Epithelial cell of proximal tubule (primary cell): ENCODE measurements at regions not wholly inside any gene's neighbourhood (a gene's known extent, or its start where the extent isn't known, plus 50 kb on each side); places are given as distances from the start of the nearest gene placed in this dataset.

Experiments
- DNase-seq: peaks from one replicate; pipeline ENCODE4 v3.0.0-alpha.2; 2011; ENCODE audit warnings: low read depth
- H3K4me3 ChIP-seq: 2 replicates; pipeline ENCODE4 v1.5.1; 2011; ENCODE audit warnings: low read depth, mild to moderate bottlenecking, low read length
- TF ChIP-seq, protein P1 (sequence below): conservative IDR thresholded peaks from 2 replicates; pipeline ENCODE4 v1.5.1; 2012; ENCODE audit warnings: low read depth, mild to moderate bottlenecking, low read length

DNA sequence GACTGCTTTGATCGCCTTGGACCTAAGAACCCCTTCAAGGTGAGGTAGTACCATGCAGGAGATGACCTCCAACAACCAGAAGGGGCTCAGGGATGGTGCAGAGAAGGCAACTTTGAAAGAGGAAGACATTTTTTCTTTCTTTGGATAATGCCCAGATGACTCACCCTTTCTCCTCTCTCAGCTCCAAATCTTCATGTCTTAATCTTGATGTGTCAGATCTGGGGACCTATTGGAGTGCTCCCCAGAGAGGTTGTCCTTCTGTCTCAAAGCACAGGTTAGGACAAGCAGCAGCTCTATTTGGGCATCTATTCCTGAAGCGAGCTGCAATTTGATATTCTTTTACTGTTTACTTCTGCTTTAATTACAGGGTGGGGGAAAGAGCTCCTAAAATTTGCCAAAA is 229.9 kb upstream of the MAP3K1 start:
- TF ChIP-seq, protein P1, sequence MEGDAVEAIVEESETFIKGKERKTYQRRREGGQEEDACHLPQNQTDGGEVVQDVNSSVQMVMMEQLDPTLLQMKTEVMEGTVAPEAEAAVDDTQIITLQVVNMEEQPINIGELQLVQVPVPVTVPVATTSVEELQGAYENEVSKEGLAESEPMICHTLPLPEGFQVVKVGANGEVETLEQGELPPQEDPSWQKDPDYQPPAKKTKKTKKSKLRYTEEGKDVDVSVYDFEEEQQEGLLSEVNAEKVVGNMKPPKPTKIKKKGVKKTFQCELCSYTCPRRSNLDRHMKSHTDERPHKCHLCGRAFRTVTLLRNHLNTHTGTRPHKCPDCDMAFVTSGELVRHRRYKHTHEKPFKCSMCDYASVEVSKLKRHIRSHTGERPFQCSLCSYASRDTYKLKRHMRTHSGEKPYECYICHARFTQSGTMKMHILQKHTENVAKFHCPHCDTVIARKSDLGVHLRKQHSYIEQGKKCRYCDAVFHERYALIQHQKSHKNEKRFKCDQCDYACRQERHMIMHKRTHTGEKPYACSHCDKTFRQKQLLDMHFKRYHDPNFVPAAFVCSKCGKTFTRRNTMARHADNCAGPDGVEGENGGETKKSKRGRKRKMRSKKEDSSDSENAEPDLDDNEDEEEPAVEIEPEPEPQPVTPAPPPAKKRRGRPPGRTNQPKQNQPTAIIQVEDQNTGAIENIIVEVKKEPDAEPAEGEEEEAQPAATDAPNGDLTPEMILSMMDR: no peak
- H3K4me3 ChIP-seq: no peak overlapping the region
- no peak for DNase-seq

DNA sequence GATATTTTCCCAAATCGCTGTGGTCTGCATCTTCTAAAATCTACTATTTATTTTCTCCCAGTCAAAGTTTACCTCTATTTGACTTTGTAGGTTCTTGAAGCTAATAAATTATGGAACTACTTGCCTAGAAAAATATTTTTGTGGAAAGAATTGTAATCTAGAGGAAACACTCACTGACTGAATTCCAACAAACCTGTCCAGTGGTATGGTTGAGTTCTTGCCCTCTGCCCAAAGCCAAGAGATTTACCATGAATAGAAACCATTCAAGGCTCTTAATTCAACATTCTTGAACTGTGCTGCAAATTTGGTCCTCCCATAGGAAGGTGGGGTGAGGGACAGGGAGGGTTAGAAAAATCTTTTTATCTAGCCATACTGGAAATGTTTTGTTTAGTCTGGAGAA is 233.9 kb upstream of the MAP3K1 start:
- H3K4me3 ChIP-seq: no peak overlapping the region
- no peak for DNase-seq
- TF ChIP-seq, protein P1: no peak

DNA sequence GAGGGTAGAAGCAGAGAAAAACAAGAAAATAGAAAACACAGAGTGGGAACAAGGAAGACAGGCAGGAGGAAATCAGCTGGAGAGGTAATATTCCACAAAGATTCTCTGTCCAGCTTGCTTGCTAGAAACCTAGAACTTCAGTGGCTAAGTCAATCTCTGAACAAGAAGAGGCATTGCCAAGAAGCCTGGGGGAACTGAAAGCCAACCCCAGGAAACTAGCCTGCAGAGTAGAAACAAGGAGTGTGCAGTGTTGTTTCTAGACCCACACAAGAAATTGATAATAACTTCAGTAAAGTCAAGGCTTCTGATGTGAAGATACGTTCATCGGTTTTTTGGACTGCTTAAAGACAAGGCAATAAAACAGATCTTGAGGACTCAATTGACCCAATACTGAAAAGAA is 234.5 kb upstream of the MAP3K1 start:
- TF ChIP-seq, protein P1: no peak
- no peak for DNase-seq
- no peak overlapping the region for H3K4me3 ChIP-seq

DNA sequence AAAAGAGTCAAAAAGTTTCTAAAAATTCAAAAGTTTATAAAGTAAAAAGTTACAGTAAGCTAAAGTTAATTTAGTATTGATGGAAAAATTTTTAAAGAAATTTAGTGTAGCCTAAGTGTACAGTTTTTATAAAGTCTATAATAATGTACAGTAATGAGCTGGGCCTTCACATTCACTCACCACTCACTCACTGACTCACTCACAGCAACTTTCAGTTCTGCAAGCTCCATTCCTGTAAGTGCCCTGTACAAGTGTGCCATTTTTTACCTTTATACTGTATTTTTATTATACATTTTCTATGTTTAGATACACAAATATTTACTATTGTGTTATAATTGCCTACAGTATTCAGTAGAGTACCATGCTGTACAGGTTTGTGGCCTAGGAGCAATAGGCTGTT is 239.5 kb upstream of the MAP3K1 start:
- H3K4me3 ChIP-seq: no peak overlapping the region
- DNase-seq: no peak
- TF ChIP-seq, protein P1: no peak

DNA sequence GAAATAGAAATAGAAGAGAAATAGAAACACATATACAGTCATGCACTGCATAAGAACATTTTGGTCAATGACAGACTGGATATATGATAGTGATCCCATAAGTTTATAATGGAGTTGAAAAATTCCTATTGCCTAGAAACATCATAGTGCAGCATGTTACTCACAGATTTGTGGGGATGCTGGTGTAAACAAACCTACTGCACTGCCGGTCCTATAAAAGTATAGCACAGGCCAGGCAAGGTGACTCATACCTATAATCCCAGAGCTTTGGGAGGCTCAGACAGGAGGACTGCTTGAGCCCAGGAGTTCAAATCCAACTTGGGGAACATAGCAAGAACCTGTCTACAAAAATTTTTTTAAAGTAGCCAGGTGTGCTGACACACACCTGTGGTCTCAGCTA is 240.6 kb upstream of the MAP3K1 start:
- H3K4me3 ChIP-seq: no peak overlapping the region
- no peak for DNase-seq
- TF ChIP-seq, protein P1: no peak

DNA sequence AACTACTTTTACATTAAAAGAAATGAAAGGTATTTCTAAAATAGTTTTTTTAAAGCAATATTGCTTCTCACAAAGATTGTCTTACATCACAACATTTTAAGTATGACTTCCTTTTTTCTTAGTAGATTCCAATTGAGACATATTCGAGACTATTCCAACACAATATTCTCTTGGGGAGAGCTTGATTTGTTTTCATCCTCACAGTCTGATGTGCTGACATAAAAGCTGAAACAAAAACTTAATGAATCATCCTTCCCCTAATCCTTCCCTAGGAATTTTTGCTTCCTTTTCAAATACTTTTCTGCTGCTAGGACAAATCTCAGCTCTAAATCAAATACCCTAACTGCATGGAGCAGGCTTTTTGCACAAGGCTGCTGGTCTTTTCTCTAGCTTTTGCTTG is 245.8 kb upstream of the MAP3K1 start:
- TF ChIP-seq, protein P1: no peak
- H3K4me3 ChIP-seq: no peak overlapping the region
- DNase-seq: no peak

DNA sequence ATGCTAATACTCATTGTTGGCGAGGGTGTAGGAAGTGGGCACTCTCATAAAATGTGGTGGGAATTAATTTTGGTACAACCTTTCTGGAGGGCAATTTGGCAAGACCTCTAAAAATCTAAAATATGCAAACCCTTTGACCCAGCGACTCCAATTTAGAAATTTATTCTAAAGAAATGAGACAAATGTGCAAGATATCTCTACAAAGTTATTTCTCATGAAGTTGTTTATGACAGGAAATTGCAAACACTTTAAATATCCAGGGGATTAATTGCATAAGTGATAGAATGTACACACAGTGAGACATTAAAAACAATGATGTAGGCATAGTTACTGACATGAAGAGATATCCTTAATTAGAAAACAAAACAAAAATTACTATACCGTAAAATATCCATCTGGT is 246.3 kb upstream of the MAP3K1 start:
- H3K4me3 ChIP-seq: no peak overlapping the region
- TF ChIP-seq, protein P1: no peak
- no peak for DNase-seq
